Fibroblast of lung (primary cell): ENCODE measurements at regions not wholly inside any gene's neighbourhood (a gene's known extent, or its start where the extent isn't known, plus 50 kb on each side); places are given as distances from the start of the nearest gene placed in this dataset.

Source experiments
- DNase-seq, 2 donors: peaks; one replicate each; pipeline versions ENCODE4 v3.0.0 to v3.0.0-alpha.2; 2010; ENCODE audit warnings: low read depth in 2 of 2
- H2AFZ ChIP-seq: 2 replicates; pipeline ENCODE4 v1.5.1; 2012; ENCODE audit warnings: low read length, control low read depth, inconsistent platforms
- H3K27ac ChIP-seq: 2 replicates; pipeline ENCODE4 v1.5.1; 2011; ENCODE audit warnings: low read length, control low read depth; ENCODE audit not compliant: insufficient read depth
- H3K27me3 ChIP-seq: 2 replicates; pipeline ENCODE4 v1.5.1; 2011; ENCODE audit warnings: mild to moderate bottlenecking, low read length; ENCODE audit not compliant: control insufficient read depth, insufficient read depth
- H3K36me3 ChIP-seq: 2 replicates; pipeline ENCODE4 v1.5.1; 2011; ENCODE audit warnings: low read length; ENCODE audit not compliant: control insufficient read depth, insufficient read depth
- H3K4me1 ChIP-seq: 2 replicates; pipeline ENCODE4 v1.5.1; 2011; ENCODE audit warnings: low read length; ENCODE audit not compliant: control insufficient read depth, insufficient read depth; ENCODE audit errors: extremely low read depth
- H3K4me2 ChIP-seq: 2 replicates; pipeline ENCODE4 v1.5.1; 2011; ENCODE audit warnings: low read length, control low read depth; ENCODE audit not compliant: insufficient read depth; ENCODE audit errors: extremely low read depth
- H3K4me3 ChIP-seq, 4 experiments: fragments of 200-600 bp in 1 of 4; sonication (generic) in 1 of 4; replicated peaks in 1 of 4; 2 replicates each; pipeline ENCODE4 v1.5.1; 2011 to 2016; ENCODE audit warnings: low read length in 4 of 4, low read depth in 3 of 4, mild to moderate bottlenecking in 3 of 4, control low read depth in 2 of 4, inconsistent platforms in 1 of 4, mixed read lengths in 1 of 4; ENCODE audit not compliant: insufficient read depth in 1 of 4; ENCODE audit errors: control extremely low read depth in 1 of 4
- H3K79me2 ChIP-seq: 2 replicates; pipeline ENCODE4 v1.5.1; 2012; ENCODE audit warnings: mild to moderate bottlenecking, low read length, inconsistent platforms; ENCODE audit not compliant: control insufficient read depth, insufficient read depth
- H3K9ac ChIP-seq: 2 replicates; pipeline ENCODE4 v1.5.1; 2011; ENCODE audit warnings: mild to moderate bottlenecking, low read length, control low read depth; ENCODE audit not compliant: insufficient read depth
- H3K9me3 ChIP-seq: 2 replicates; pipeline ENCODE4 v1.5.1; 2012; ENCODE audit warnings: low read depth, low read length; ENCODE audit not compliant: control insufficient read depth, insufficient read depth
- H4K20me1 ChIP-seq: 2 replicates; pipeline ENCODE4 v1.5.1; 2011; ENCODE audit warnings: low read length; ENCODE audit not compliant: control insufficient read depth, insufficient read depth; ENCODE audit errors: extremely low read depth
- EZH2 ChIP-seq: IDR thresholded peaks from 2 replicates; pipeline ENCODE4 v1.5.1; 2012; ENCODE audit warnings: low read length, control low read depth, mild to moderate bottlenecking; ENCODE audit errors: missing control alignments
- TF ChIP-seq, protein P1 (sequence below), 2 donors: IDR thresholded peaks in 1 of 2; conservative IDR thresholded peaks in 1 of 2; 1 replicate in 1 of 2; 2 replicates in 1 of 2; pipeline ENCODE4 v1.5.1; 2011 to 2012; ENCODE audit warnings: low read length in 2 of 2, control low read depth in 1 of 2, inconsistent platforms in 1 of 2, low read depth in 1 of 2, mild to moderate bottlenecking in 1 of 2

DNA sequence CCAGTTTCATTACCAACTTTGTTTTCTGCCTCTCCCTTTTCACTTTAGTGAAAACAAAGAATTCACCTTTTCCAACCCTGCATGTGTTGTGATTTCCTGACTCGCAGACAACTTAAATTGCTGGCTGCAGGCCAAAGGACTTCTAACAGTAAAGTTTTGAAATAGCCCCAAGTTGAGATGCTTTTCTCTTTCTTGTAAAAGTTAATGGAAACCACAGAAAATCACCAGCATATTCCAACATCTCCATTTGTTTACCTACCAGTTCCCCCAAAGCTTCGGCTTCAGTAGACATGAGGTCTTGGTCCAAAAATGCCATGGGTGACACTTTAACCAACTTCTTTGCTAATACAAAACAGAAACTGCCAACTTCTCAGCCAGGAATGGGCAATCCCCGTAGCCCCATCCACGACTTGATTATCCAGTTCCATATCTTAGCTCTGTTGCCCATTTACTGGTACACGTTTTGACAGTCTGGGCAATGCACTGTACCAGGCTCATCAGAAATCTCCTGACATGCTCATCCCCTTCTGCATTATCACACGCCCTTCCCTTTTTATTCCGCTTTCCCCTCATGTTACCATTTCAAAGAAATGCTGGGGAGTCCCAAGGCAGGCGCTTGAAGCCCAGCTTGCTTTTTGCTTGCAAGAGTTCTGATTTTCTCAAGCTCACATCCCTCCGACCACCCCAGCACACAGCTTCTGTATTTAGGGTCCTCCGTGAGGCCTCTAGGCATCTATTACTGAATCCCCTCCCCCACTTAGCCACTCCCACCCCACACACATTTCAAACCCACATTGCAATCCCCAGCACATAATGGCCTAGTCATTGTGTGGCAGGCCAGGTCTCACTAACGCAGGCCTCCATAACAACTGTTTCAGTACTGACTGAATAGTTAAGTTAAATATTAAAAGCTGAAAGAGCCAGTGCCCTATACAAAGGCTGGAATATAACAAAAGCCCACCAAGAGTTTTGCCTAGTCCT, 137.9 kb upstream of the S100G start:
- Histone ChIP-seq H3K4me3 (no peak overlapping the region), H3K27ac (no peak overlapping the region), H3K4me2 (no peak overlapping the region), H3K79me2 (no peaks in the 10 kb centered on the region), H3K36me3 (no peaks in the 10 kb centered on the region), H3K9me3 (no peaks in the 10 kb centered on the region), H3K4me1 (no peaks in the 10 kb centered on the region), H4K20me1 (no peaks in the 10 kb centered on the region), H3K9ac (no peak overlapping the region), H3K27me3 (no peaks in the 10 kb centered on the region), H2AFZ (no peak overlapping the region)
- peak; percentile 11 to 21 for DNase-seq
- TF ChIP-seq, protein P1, sequence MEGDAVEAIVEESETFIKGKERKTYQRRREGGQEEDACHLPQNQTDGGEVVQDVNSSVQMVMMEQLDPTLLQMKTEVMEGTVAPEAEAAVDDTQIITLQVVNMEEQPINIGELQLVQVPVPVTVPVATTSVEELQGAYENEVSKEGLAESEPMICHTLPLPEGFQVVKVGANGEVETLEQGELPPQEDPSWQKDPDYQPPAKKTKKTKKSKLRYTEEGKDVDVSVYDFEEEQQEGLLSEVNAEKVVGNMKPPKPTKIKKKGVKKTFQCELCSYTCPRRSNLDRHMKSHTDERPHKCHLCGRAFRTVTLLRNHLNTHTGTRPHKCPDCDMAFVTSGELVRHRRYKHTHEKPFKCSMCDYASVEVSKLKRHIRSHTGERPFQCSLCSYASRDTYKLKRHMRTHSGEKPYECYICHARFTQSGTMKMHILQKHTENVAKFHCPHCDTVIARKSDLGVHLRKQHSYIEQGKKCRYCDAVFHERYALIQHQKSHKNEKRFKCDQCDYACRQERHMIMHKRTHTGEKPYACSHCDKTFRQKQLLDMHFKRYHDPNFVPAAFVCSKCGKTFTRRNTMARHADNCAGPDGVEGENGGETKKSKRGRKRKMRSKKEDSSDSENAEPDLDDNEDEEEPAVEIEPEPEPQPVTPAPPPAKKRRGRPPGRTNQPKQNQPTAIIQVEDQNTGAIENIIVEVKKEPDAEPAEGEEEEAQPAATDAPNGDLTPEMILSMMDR (conservative IDR thresholded peaks at IDR 0.05 in 1 of 2, IDR thresholded peaks at IDR 0.05 in 1 of 2; ENCODE audit: low read depth in 1 of 2, low read length in 2 of 2), result no peak
- no peak for TF ChIP-seq EZH2

DNA sequence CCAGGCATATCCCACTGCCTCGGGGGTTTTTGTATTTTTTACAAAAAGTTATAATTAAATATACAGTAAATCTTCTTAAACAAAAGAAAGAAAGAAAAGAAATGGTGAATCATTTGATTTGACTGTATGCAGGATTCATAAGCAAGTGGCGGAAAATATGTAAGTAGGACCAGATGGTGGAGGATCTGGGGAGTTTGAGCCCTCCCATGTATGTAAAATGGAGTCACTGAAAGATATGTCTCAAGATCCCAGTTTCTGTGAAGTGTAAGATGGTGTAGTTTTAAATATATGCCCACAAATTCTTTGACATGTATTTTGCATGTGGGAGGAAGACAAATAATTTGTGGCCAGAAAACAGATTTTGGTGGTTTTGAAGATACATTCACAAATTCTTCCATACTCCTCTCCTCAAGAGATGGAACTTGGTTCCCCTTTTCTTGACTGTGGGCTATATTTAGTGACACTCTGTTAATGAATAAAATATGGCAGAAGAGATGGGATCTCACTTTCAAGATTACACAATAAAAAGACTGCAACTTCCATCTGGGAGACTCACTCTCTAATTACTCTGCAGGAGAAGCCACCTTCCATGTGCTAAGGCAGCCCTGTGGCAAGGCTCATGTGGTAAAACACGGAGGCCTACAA, 133.6 kb upstream of the S100G start:
- Histone ChIP-seq H3K79me2 (no peaks in the 10 kb centered on the region), H3K36me3 (no peaks in the 10 kb centered on the region), H3K4me2 (no peak overlapping the region), H4K20me1 (no peaks in the 10 kb centered on the region), H3K9me3 (no peaks in the 10 kb centered on the region), H3K27me3 (no peaks in the 10 kb centered on the region), H3K9ac (no peak overlapping the region), H2AFZ (no peak overlapping the region), H3K4me3 (no peak overlapping the region), H3K27ac (no peak overlapping the region), H3K4me1 (no peaks in the 10 kb centered on the region)
- peak in 1 of 2 donors; percentile 23 for DNase-seq
- no peak for TF ChIP-seq EZH2
- TF ChIP-seq, protein P1 (conservative IDR thresholded peaks at IDR 0.05 in 1 of 2, IDR thresholded peaks at IDR 0.05 in 1 of 2; ENCODE audit: low read depth in 1 of 2, low read length in 2 of 2), result no peak

DNA sequence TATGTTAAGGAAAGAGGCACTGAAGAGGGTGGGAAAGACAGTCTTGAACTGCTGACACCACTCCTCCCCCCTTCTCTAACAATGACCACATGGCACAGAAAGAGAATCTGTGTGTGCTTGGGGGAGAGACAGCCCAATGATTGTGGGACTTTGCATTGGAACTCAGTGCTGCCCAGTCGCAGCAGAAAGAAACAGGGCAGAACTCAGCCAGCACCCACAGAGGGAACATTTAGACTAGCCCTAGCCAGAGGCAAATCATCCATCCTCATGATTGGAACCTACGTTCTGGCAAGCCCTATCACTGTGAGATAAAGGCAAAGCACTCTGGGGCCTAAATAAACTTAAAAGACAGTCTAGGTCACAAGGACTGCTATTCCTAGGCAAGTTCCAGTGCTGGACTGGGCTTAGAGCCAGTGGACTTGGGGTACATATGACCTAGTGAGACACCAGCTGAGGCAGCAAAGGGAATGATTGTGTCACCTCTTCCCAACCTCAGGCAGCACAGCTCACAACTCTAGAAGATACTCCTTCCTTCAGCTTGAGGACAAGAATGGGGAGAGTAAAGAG, 132.8 kb upstream of the S100G start:
- TF ChIP-seq, protein P1 (conservative IDR thresholded peaks at IDR 0.05 in 1 of 2, IDR thresholded peaks at IDR 0.05 in 1 of 2; ENCODE audit: low read depth in 1 of 2, low read length in 2 of 2), result no peak
- no peak for TF ChIP-seq EZH2
- H3K36me3 ChIP-seq, result no peaks in the 10 kb centered on the region
- no peak overlapping the region for H2AFZ ChIP-seq
- no peaks in the 10 kb centered on the region for H3K4me1 ChIP-seq
- no peaks in the 10 kb centered on the region for H3K9me3 ChIP-seq
- peak in 1 of 2 donors; percentile 0 for DNase-seq
- H4K20me1 ChIP-seq, result no peaks in the 10 kb centered on the region
- no peak overlapping the region for H3K27ac ChIP-seq
- H3K9ac ChIP-seq, result no peak overlapping the region
- no peak overlapping the region for H3K4me2 ChIP-seq
- H3K4me3 ChIP-seq, result no peak overlapping the region
- no peaks in the 10 kb centered on the region for H3K79me2 ChIP-seq
- H3K27me3 ChIP-seq, result no peaks in the 10 kb centered on the region
